Liver (tissue), 8 donors: ENCODE measurements at regions not wholly inside any gene's neighbourhood (a gene's known extent, or its start where the extent isn't known, plus 50 kb on each side); places are given as distances from the start of the nearest gene placed in this dataset.

Source experiments
- DNase-seq: peaks from one replicate; pipeline ENCODE4 v3.0.0-alpha.2; 2017; ENCODE audit warnings: low spot score
- H3K27ac ChIP-seq, 2 donors: one replicate each; pipeline ENCODE4 v1.7.0; 2013; ENCODE audit warnings: inconsistent platforms in 2 of 2, low read length in 2 of 2, control low read depth in 1 of 2, low read depth in 1 of 2, mild to moderate bottlenecking in 1 of 2
- H3K27me3 ChIP-seq, 4 donors: one replicate each; pipeline versions ENCODE4 v1.6.1 to v1.7.0; 2013; ENCODE audit warnings: low read length in 3 of 4, inconsistent platforms in 1 of 4, mild to moderate bottlenecking in 1 of 4, moderate library complexity in 1 of 4; ENCODE audit not compliant: control insufficient read depth in 4 of 4, insufficient read depth in 4 of 4
- H3K36me3 ChIP-seq, 4 donors: one replicate each; pipeline versions ENCODE4 v1.6.1 to v1.7.0; 2013; ENCODE audit warnings: low read length in 3 of 4, mild to moderate bottlenecking in 3 of 4, low read depth in 1 of 4, moderate library complexity in 1 of 4; ENCODE audit not compliant: control insufficient read depth in 4 of 4, insufficient read depth in 3 of 4
- H3K4me1 ChIP-seq, 4 donors: one replicate each; pipeline versions ENCODE4 v1.6.1 to v1.7.0; 2013; ENCODE audit warnings: low read length in 3 of 4, mild to moderate bottlenecking in 3 of 4, moderate library complexity in 1 of 4; ENCODE audit not compliant: control insufficient read depth in 4 of 4, insufficient read depth in 4 of 4
- H3K4me3 ChIP-seq, 3 donors: one replicate each; pipeline versions ENCODE4 v1.6.1 to v1.7.0; 2013; ENCODE audit warnings: low read length in 3 of 3, control low read depth in 1 of 3, low read depth in 1 of 3, mild to moderate bottlenecking in 1 of 3
- H3K9ac ChIP-seq, 2 donors: one replicate each; pipeline ENCODE4 v1.7.0; 2013; ENCODE audit warnings: low read length in 2 of 2, mild to moderate bottlenecking in 2 of 2, moderate library complexity in 2 of 2, control low read depth in 1 of 2, low read depth in 1 of 2
- H3K9me3 ChIP-seq, 4 donors: one replicate each; pipeline versions ENCODE4 v1.6.1 to v1.7.0; 2013; ENCODE audit warnings: low read length in 3 of 4; ENCODE audit not compliant: control insufficient read depth in 4 of 4
- ATF3 ChIP-seq: IDR thresholded peaks from 2 replicates; pipeline ENCODE4 v1.6.1; 2016; ENCODE audit warnings: antibody characterized with exemption
- CTCF ChIP-seq: fragments of 150-350 bp; IDR thresholded peaks from 2 replicates; pipeline ENCODE4 v1.5.1; 2017; ENCODE audit warnings: improper control_type of control experiment, low read depth, low read length; ENCODE audit not compliant: missing input control
- EGR1 ChIP-seq, 2 donors: IDR thresholded peaks; 2 replicates each; pipeline ENCODE4 v1.6.1; 2016 to 2018; ENCODE audit warnings: antibody characterized with exemption in 2 of 2, low read depth in 2 of 2
- FOXA1 ChIP-seq: IDR thresholded peaks from 2 replicates; pipeline ENCODE4 v1.6.1; 2016; ENCODE audit warnings: antibody characterized with exemption
- FOXA2 ChIP-seq: IDR thresholded peaks from 2 replicates; pipeline ENCODE4 v1.6.1; 2016; ENCODE audit warnings: antibody characterized with exemption
- GABPA ChIP-seq, 2 donors: IDR thresholded peaks in 1 of 2; conservative IDR thresholded peaks in 1 of 2; 2 replicates each; pipeline ENCODE4 v1.6.1; 2016; ENCODE audit warnings: antibody characterized with exemption in 2 of 2, mild to moderate bottlenecking in 1 of 2, moderate library complexity in 1 of 2
- HNF4A ChIP-seq, 2 donors: conservative IDR thresholded peaks; 2 replicates each; pipeline ENCODE4 v1.6.1; 2016; ENCODE audit warnings: antibody characterized with exemption in 2 of 2, mild to moderate bottlenecking in 2 of 2
- HNF4G ChIP-seq: IDR thresholded peaks from 2 replicates; pipeline ENCODE4 v1.6.1; 2016; ENCODE audit warnings: antibody characterized with exemption
- JUND ChIP-seq, 2 donors: IDR thresholded peaks; 2 replicates each; pipeline ENCODE4 v1.6.1; 2016; ENCODE audit warnings: antibody characterized with exemption in 2 of 2
- MAX ChIP-seq: IDR thresholded peaks from 2 replicates; pipeline ENCODE4 v1.6.1; 2016; ENCODE audit warnings: antibody characterized with exemption
- NR2F2 ChIP-seq: IDR thresholded peaks from 2 replicates; pipeline ENCODE4 v1.6.1; 2016; ENCODE audit warnings: antibody characterized with exemption
- RAD21 ChIP-seq, 2 donors: IDR thresholded peaks; 2 replicates each; pipeline ENCODE4 v1.6.1; 2016; ENCODE audit warnings: antibody characterized with exemption in 2 of 2, mild to moderate bottlenecking in 2 of 2
- REST ChIP-seq: IDR thresholded peaks from 2 replicates; pipeline ENCODE4 v1.6.1; 2016; ENCODE audit warnings: antibody characterized with exemption, mild to moderate bottlenecking
- RXRA ChIP-seq, 2 donors: IDR thresholded peaks; 2 replicates each; pipeline ENCODE4 v1.6.1; 2017 to 2018; ENCODE audit warnings: antibody characterized with exemption in 2 of 2, mild to moderate bottlenecking in 1 of 2
- SP1 ChIP-seq: IDR thresholded peaks from 2 replicates; pipeline ENCODE4 v1.6.1; 2018; ENCODE audit warnings: antibody characterized with exemption, mild to moderate bottlenecking
- TAF1 ChIP-seq: conservative IDR thresholded peaks from 2 replicates; pipeline ENCODE4 v1.6.1; 2016; ENCODE audit warnings: antibody characterized with exemption, mild to moderate bottlenecking
- YY1 ChIP-seq: IDR thresholded peaks from 2 replicates; pipeline ENCODE4 v1.6.1; 2016; ENCODE audit warnings: antibody characterized with exemption, mild to moderate bottlenecking
- ZBTB33 ChIP-seq: IDR thresholded peaks from 2 replicates; pipeline ENCODE4 v1.6.1; 2016; ENCODE audit warnings: antibody characterized with exemption
- WGBS: extraction: QIAGEN DNeasy Blood & Tissue Kit; methylation state at CpG from one replicate; pipeline ENCODE4 v1.1.7; 2013; 5-methylcytosine and 5-hydroxymethylcytosine counted together
- donor health status: healthy.
- donor health status: healthy.
- donor health status: healthy.
- donor health status: healthy.
- donor health status: healthy.

GRCh38 chr11:24246715-24247114, 250.1 kb upstream of the LUZP2 start:
- Histone ChIP-seq H3K27ac (no peak overlapping the region), H3K4me3 (no peak overlapping the region), H3K36me3 (no peaks in the 10 kb centered on the region), H3K9ac (no peak overlapping the region), H3K4me1 (no peaks in the 10 kb centered on the region), H3K27me3 (no peaks in the 10 kb centered on the region), H3K9me3 (no peaks in the 10 kb centered on the region)
- TF ChIP-seq HNF4A (conservative IDR thresholded peaks at IDR 0.05) (no peak), YY1 (no peak), RXRA (IDR thresholded peaks at IDR 0.05) (no peak), TAF1 (no peak), ZBTB33 (no peak)
- 48% methylated on average over 1 of the region's 1 CpG for whole genome bisulfite sequencing
- no peak for DNase-seq

GRCh38 chr11:24247846-24248245, 249.0 kb upstream of the LUZP2 start:
- no peaks in the 10 kb centered on the region for H3K9me3 ChIP-seq
- H3K4me3 ChIP-seq = no peak overlapping the region
- WGBS = 84% methylated on average over 3 of the region's 3 CpGs
- no peaks in the 10 kb centered on the region for H3K4me1 ChIP-seq
- no peak for DNase-seq
- no peaks in the 10 kb centered on the region for H3K27me3 ChIP-seq
- no peaks in the 10 kb centered on the region for H3K36me3 ChIP-seq
- no peak overlapping the region for H3K9ac ChIP-seq
- H3K27ac ChIP-seq = no peak overlapping the region
- TF ChIP-seq HNF4A (conservative IDR thresholded peaks at IDR 0.05) = no peak
- TF ChIP-seq CTCF = no peak
- no peak for TF ChIP-seq ATF3
- TF ChIP-seq ZBTB33 = no peak
- TF ChIP-seq HNF4G = no peak
- no peak for TF ChIP-seq RXRA (IDR thresholded peaks at IDR 0.05)
- TF ChIP-seq SP1 = no peak
- TF ChIP-seq RAD21 (IDR thresholded peaks at IDR 0.05) = no peak
- no peak for TF ChIP-seq MAX
- no peak for TF ChIP-seq YY1
- TF ChIP-seq TAF1 = no peak
- TF ChIP-seq REST = no peak
- no peak for TF ChIP-seq EGR1 (IDR thresholded peaks at IDR 0.05; ENCODE audit: low read depth in 2 of 2)
- no peak for TF ChIP-seq JUND (IDR thresholded peaks at IDR 0.05)
- no peak for TF ChIP-seq NR2F2
- no peak for TF ChIP-seq FOXA1
- TF ChIP-seq GABPA (IDR thresholded peaks at IDR 0.05 in 1 of 2, conservative IDR thresholded peaks at IDR 0.05 in 1 of 2) = no peak
- no peak for TF ChIP-seq FOXA2
